GM18870 (cell line): ENCODE measurements at regions not wholly inside any gene's neighbourhood (a gene's known extent, or its start where the extent isn't known, plus 50 kb on each side); places are given as distances from the start of the nearest gene placed in this dataset.

Experiments used
- ATAC-seq: cut with Tn5 transposase; IDR thresholded peaks from one replicate; pipeline ENCODE4 v1.9.1; 2021; ENCODE audit warnings: moderate library complexity; ENCODE audit not compliant: unreplicated experiment

- no peak for ATAC-seq
These were observed 50.3 kb upstream of the CXCL12 start for GRCh38 chr10:44435196-44435595.

GRCh38 chr10:44436240-44436639 lies 51.3 kb upstream of the CXCL12 start:
- ATAC-seq = no peak

GRCh38 chr10:44437840-44438511 lies 53.1 kb upstream of the CXCL12 start:
- ATAC-seq = no peak

- ATAC-seq = no peak
These were observed 54.5 kb upstream of the CXCL12 start for GRCh38 chr10:44439239-44439957.

- ATAC-seq = no peak
These were observed 55.0 kb upstream of the CXCL12 start for GRCh38 chr10:44439958-44440244.

GRCh38 chr10:44457259-44457658 lies 72.4 kb upstream of the CXCL12 start:
- no peak for ATAC-seq

- ATAC-seq = no peak
These were observed 73.9 kb upstream of the CXCL12 start for GRCh38 chr10:44458671-44459413.

GRCh38 chr10:44459671-44460070 lies 74.8 kb upstream of the CXCL12 start:
- no peak for ATAC-seq

GRCh38 chr10:44460416-44460815 lies 75.5 kb upstream of the CXCL12 start:
- no peak for ATAC-seq

- ATAC-seq = no peak
These were observed 77.5 kb upstream of the CXCL12 start for GRCh38 chr10:44462338-44462914.

- no peak for ATAC-seq
These were observed 78.7 kb upstream of the CXCL12 start for GRCh38 chr10:44463511-44464121.

GRCh38 chr10:44464503-44464902 lies 79.6 kb upstream of the CXCL12 start:
- no peak for ATAC-seq

- no peak for ATAC-seq
These were observed 80.7 kb upstream of the CXCL12 start for GRCh38 chr10:44465401-44466115.

GRCh38 chr10:44466236-44466635 lies 81.3 kb upstream of the CXCL12 start:
- no peak for ATAC-seq

- ATAC-seq = no peak
These were observed 82.2 kb upstream of the CXCL12 start for GRCh38 chr10:44467090-44467489.

- no peak for ATAC-seq
These were observed 83.0 kb upstream of the CXCL12 start for GRCh38 chr10:44467900-44468299.

- no peak for ATAC-seq
These were observed 83.6 kb upstream of the CXCL12 start for GRCh38 chr10:44468525-44468924.

- no peak for ATAC-seq
These were observed 84.1 kb upstream of the CXCL12 start for GRCh38 chr10:44468965-44469364.

GRCh38 chr10:44470784-44471183 lies 85.9 kb upstream of the CXCL12 start:
- no peak for ATAC-seq

- no peak for ATAC-seq
These were observed 86.5 kb upstream of the CXCL12 start for GRCh38 chr10:44471410-44471809.

GRCh38 chr10:44473146-44473545 lies 88.2 kb upstream of the CXCL12 start:
- ATAC-seq = no peak
